ENCODE measurements at regions not wholly inside any gene's neighbourhood (a gene's known extent, or its start where the extent isn't known, plus 50 kb on each side); places are given as distances from the start of the nearest gene placed in this dataset.

DNA sequence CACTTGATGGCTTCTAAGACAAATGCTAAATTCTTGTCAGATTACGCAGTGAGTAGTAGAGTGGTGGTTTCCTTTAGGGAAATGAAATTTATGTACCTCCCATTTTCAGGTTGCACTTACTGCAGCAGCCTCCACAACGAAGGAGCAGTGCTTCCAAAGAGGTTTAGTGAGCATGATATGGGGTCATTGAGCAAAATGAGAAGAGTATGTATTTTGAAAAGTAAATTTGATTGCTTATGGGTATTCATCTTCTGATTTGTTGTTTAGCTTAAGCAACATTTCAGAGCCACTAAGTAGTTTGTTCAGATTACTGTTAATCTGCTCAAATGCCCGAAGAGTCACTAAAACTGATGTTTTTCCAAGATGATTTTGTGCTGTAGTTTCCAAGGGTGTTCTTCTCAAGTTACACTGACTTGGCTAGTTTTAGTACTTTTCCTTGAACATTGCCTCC is 493.6 kb downstream of the PCNX1 start:
- no peak overlapping the region for H3K4me3 ChIP-seq (replicated peaks in 1 of 3; ENCODE audit: insufficient read depth in 1 of 3, low read depth in 1 of 3, low read length in 3 of 3)
- dilution Hi-C loops (cut with MboI; ENCODE audit: extremely low pct_ligation_motif_present, low sequenced_read_pairs): no loop called here

More for the DNA sequence above, 493.6 kb downstream of the PCNX1 start:
- DNase-seq (ENCODE audit: low read depth, low spot score): peak; percentile 22
- Histone ChIP-seq H3K27me3 (ENCODE audit: control insufficient read depth in 2 of 2, insufficient read depth in 2 of 2, low read length in 2 of 2) (no peaks in the 10 kb centered on the region), H3K9me3 (replicated peaks; ENCODE audit: control insufficient read depth, insufficient read depth, low read length) (no peaks in the 10 kb centered on the region), H4K20me1 (replicated peaks; ENCODE audit: control insufficient read depth, extremely low read depth, insufficient read depth, low read length) (no peaks in the 10 kb centered on the region), H3K9me1 (replicated peaks; ENCODE audit: control insufficient read depth, extremely low read depth, insufficient read depth, low read length) (no peaks in the 10 kb centered on the region), H3K36me3 (ENCODE audit: control insufficient read depth in 2 of 2, extremely low read depth in 1 of 2, insufficient read depth in 2 of 2, low read length in 2 of 2) (no peaks in the 10 kb centered on the region), H3K79me2 (ENCODE audit: control insufficient read depth, insufficient read depth, low read length) (no peaks in the 10 kb centered on the region), H3K27ac (ENCODE audit: insufficient read depth, low read depth, low read length) (no peak overlapping the region), H3K4me2 (ENCODE audit: insufficient read depth, low read length) (peak overlapping the region; percentile 21), H2AFZ (ENCODE audit: low read depth, low read length) (no peak overlapping the region), H3K9ac (replicated peaks; ENCODE audit: extremely low read depth, insufficient read depth, low read length) (no peak overlapping the region), H3K4me1 (ENCODE audit: control insufficient read depth, extremely low read depth, insufficient read depth, low read length) (peaks cover 3% of the 10 kb centered on the region)
- no peak for FAIRE-seq
- ChIA-PET POLR2A (no interaction called here), CTCF (interaction anchor here (0.7 to 1.3 kb wide), 3 partner anchors 8 to 79 kb away, joined by 4 to 5 read pairs (median 4); no protein-coding TSS in a partner anchor)
- TF ChIP-seq EZH2 (IDR thresholded peaks at IDR 0.05; ENCODE audit: borderline replicate concordance, low read depth, low read length, severe bottlenecking) (no peak), FOS (IDR thresholded peaks at IDR 0.05; ENCODE audit: borderline replicate concordance, insufficient read depth, low read length) (no peak), POLR2AphosphoS5 (IDR thresholded peaks at IDR 0.05; ENCODE audit: insufficient read depth, low read depth, low read length) (no peak), JUN (IDR thresholded peaks at IDR 0.05; ENCODE audit: borderline replicate concordance, insufficient read depth, insufficient read length, low read depth) (no peak), POLR2A (IDR thresholded peaks at IDR 0.05; ENCODE audit: low read depth, low read length) (no peak), MYC (IDR thresholded peaks at IDR 0.05; ENCODE audit: low read depth, low read length) (no peak), GATA2 (IDR thresholded peaks at IDR 0.05; ENCODE audit: insufficient read depth, insufficient read length, low read depth, low read length) (no peak)
- TF ChIP-seq, protein P1, sequence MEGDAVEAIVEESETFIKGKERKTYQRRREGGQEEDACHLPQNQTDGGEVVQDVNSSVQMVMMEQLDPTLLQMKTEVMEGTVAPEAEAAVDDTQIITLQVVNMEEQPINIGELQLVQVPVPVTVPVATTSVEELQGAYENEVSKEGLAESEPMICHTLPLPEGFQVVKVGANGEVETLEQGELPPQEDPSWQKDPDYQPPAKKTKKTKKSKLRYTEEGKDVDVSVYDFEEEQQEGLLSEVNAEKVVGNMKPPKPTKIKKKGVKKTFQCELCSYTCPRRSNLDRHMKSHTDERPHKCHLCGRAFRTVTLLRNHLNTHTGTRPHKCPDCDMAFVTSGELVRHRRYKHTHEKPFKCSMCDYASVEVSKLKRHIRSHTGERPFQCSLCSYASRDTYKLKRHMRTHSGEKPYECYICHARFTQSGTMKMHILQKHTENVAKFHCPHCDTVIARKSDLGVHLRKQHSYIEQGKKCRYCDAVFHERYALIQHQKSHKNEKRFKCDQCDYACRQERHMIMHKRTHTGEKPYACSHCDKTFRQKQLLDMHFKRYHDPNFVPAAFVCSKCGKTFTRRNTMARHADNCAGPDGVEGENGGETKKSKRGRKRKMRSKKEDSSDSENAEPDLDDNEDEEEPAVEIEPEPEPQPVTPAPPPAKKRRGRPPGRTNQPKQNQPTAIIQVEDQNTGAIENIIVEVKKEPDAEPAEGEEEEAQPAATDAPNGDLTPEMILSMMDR (IDR thresholded peaks at IDR 0.05; ENCODE audit: extremely low read depth in 1 of 2, insufficient read depth in 1 of 2, low read depth in 1 of 2, low read length in 2 of 2): no peak
- TF ChIP-seq, protein P2, sequence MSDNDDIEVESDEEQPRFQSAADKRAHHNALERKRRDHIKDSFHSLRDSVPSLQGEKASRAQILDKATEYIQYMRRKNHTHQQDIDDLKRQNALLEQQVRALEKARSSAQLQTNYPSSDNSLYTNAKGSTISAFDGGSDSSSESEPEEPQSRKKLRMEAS (IDR thresholded peaks at IDR 0.05; ENCODE audit: insufficient read depth, insufficient read length): no peak
- no TSS peak for BruUV-seq (replicated peaks)
- intact Hi-C loops (cut with micrococcal nuclease): loop anchor here (2.0 kb wide), 1 partner anchor 80 kb away; the partner anchor contains the start of gene SIPA1L1
